Fibroblast of lung (primary cell): ENCODE measurements at regions not wholly inside any gene's neighbourhood (a gene's known extent, or its start where the extent isn't known, plus 50 kb on each side); places are given as distances from the start of the nearest gene placed in this dataset.

ENCODE experiments used
- DNase-seq, 2 donors: peaks; one replicate each; pipeline versions ENCODE4 v3.0.0 to v3.0.0-alpha.2; 2010; ENCODE audit warnings: low read depth in 2 of 2
- H2AFZ ChIP-seq: 2 replicates; pipeline ENCODE4 v1.5.1; 2012; ENCODE audit warnings: low read length, control low read depth, inconsistent platforms
- H3K27ac ChIP-seq: 2 replicates; pipeline ENCODE4 v1.5.1; 2011; ENCODE audit warnings: low read length, control low read depth; ENCODE audit not compliant: insufficient read depth
- H3K27me3 ChIP-seq: 2 replicates; pipeline ENCODE4 v1.5.1; 2011; ENCODE audit warnings: mild to moderate bottlenecking, low read length; ENCODE audit not compliant: control insufficient read depth, insufficient read depth
- H3K36me3 ChIP-seq: 2 replicates; pipeline ENCODE4 v1.5.1; 2011; ENCODE audit warnings: low read length; ENCODE audit not compliant: control insufficient read depth, insufficient read depth
- H3K4me1 ChIP-seq: 2 replicates; pipeline ENCODE4 v1.5.1; 2011; ENCODE audit warnings: low read length; ENCODE audit not compliant: control insufficient read depth, insufficient read depth; ENCODE audit errors: extremely low read depth
- H3K4me2 ChIP-seq: 2 replicates; pipeline ENCODE4 v1.5.1; 2011; ENCODE audit warnings: low read length, control low read depth; ENCODE audit not compliant: insufficient read depth; ENCODE audit errors: extremely low read depth
- H3K4me3 ChIP-seq, 4 experiments: fragments of 200-600 bp in 1 of 4; sonication (generic) in 1 of 4; replicated peaks in 1 of 4; 2 replicates each; pipeline ENCODE4 v1.5.1; 2011 to 2016; ENCODE audit warnings: low read length in 4 of 4, low read depth in 3 of 4, mild to moderate bottlenecking in 3 of 4, control low read depth in 2 of 4, inconsistent platforms in 1 of 4, mixed read lengths in 1 of 4; ENCODE audit not compliant: insufficient read depth in 1 of 4; ENCODE audit errors: control extremely low read depth in 1 of 4
- H3K79me2 ChIP-seq: 2 replicates; pipeline ENCODE4 v1.5.1; 2012; ENCODE audit warnings: mild to moderate bottlenecking, low read length, inconsistent platforms; ENCODE audit not compliant: control insufficient read depth, insufficient read depth
- H3K9ac ChIP-seq: 2 replicates; pipeline ENCODE4 v1.5.1; 2011; ENCODE audit warnings: mild to moderate bottlenecking, low read length, control low read depth; ENCODE audit not compliant: insufficient read depth
- H3K9me3 ChIP-seq: 2 replicates; pipeline ENCODE4 v1.5.1; 2012; ENCODE audit warnings: low read depth, low read length; ENCODE audit not compliant: control insufficient read depth, insufficient read depth
- H4K20me1 ChIP-seq: 2 replicates; pipeline ENCODE4 v1.5.1; 2011; ENCODE audit warnings: low read length; ENCODE audit not compliant: control insufficient read depth, insufficient read depth; ENCODE audit errors: extremely low read depth
- EZH2 ChIP-seq: IDR thresholded peaks from 2 replicates; pipeline ENCODE4 v1.5.1; 2012; ENCODE audit warnings: low read length, control low read depth, mild to moderate bottlenecking; ENCODE audit errors: missing control alignments
- TF ChIP-seq, protein P1 (sequence below), 2 donors: IDR thresholded peaks in 1 of 2; conservative IDR thresholded peaks in 1 of 2; 1 replicate in 1 of 2; 2 replicates in 1 of 2; pipeline ENCODE4 v1.5.1; 2011 to 2012; ENCODE audit warnings: low read length in 2 of 2, control low read depth in 1 of 2, inconsistent platforms in 1 of 2, low read depth in 1 of 2, mild to moderate bottlenecking in 1 of 2

DNA sequence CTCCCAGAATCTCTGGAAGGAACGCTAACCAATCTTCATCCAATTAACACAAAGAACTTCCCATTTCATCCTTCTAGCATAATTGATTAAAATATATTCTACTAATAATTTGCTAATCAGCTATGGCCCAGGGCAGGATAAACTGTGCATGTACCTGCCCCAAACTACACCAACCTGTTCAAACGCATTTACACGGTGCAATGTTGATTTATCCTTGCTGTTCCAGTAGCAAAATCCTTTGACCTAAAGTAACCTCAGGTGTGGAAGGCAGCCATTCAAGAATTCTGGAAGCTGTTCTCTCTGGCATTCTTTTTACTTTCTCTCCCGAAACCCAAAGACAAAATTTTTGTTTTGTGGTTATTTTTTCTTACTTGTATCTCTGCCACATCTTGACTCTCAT, 309.4 kb downstream of the ZNF674 start:
- Histone ChIP-seq H3K36me3 (no peaks in the 10 kb centered on the region), H3K79me2 (no peaks in the 10 kb centered on the region), H4K20me1 (no peaks in the 10 kb centered on the region), H2AFZ (no peak overlapping the region), H3K4me3 (no peak overlapping the region), H3K9ac (no peak overlapping the region), H3K9me3 (no peaks in the 10 kb centered on the region), H3K4me1 (no peaks in the 10 kb centered on the region), H3K27ac (no peak overlapping the region), H3K4me2 (no peak overlapping the region), H3K27me3 (no peaks in the 10 kb centered on the region)
- DNase-seq: no peak
- TF ChIP-seq EZH2: no peak
- TF ChIP-seq, protein P1, sequence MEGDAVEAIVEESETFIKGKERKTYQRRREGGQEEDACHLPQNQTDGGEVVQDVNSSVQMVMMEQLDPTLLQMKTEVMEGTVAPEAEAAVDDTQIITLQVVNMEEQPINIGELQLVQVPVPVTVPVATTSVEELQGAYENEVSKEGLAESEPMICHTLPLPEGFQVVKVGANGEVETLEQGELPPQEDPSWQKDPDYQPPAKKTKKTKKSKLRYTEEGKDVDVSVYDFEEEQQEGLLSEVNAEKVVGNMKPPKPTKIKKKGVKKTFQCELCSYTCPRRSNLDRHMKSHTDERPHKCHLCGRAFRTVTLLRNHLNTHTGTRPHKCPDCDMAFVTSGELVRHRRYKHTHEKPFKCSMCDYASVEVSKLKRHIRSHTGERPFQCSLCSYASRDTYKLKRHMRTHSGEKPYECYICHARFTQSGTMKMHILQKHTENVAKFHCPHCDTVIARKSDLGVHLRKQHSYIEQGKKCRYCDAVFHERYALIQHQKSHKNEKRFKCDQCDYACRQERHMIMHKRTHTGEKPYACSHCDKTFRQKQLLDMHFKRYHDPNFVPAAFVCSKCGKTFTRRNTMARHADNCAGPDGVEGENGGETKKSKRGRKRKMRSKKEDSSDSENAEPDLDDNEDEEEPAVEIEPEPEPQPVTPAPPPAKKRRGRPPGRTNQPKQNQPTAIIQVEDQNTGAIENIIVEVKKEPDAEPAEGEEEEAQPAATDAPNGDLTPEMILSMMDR (conservative IDR thresholded peaks at IDR 0.05 in 1 of 2, IDR thresholded peaks at IDR 0.05 in 1 of 2; ENCODE audit: low read depth in 1 of 2, low read length in 2 of 2): no peak

DNA sequence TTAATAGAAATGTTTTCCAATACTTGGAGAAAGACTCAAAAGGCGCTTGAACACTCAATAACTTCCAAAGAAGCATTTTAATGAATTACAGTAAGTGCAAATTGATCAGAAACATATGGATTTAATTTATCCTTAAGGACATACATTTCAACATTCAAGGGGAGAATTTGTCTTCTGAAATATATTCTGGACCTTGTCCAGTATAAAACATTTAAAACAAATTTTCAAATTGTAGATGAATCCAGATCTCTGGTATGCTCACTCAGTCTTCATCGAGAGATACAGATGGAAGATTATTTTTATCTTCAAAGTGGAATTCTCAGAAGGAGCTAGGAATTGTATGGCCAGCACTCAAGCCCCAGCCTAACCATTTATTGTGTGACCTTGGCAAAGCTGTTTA, 310.4 kb downstream of the ZNF674 start:
- Histone ChIP-seq H3K9me3 (no peaks in the 10 kb centered on the region), H3K27ac (no peak overlapping the region), H3K9ac (no peak overlapping the region), H3K4me3 (no peak overlapping the region), H3K36me3 (no peaks in the 10 kb centered on the region), H3K79me2 (no peaks in the 10 kb centered on the region), H4K20me1 (no peaks in the 10 kb centered on the region), H2AFZ (no peak overlapping the region), H3K4me2 (no peak overlapping the region), H3K27me3 (no peaks in the 10 kb centered on the region), H3K4me1 (no peaks in the 10 kb centered on the region)
- DNase-seq: no peak
- TF ChIP-seq EZH2: no peak
- TF ChIP-seq, protein P1 (conservative IDR thresholded peaks at IDR 0.05 in 1 of 2, IDR thresholded peaks at IDR 0.05 in 1 of 2; ENCODE audit: low read depth in 1 of 2, low read length in 2 of 2): no peak

DNA sequence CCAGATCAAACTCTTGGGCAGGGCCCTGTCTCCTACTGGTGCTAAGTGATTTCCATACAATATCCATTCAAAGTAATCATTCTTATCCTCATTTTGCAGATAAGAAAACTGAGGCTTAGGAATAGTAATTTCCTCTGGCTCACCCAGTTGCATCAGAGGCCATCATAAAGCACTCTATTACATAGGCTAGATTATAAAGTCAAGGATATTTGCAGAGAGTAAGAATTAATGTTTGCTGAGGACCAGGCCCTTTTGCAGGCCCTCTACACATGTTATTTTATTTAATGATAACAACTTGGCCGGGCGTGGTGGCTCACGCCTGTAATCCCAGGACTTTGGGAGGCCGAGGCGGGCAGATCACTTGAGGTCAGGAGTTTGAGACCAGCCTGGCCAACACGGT, 316.8 kb downstream of the ZNF674 start:
- Histone ChIP-seq H3K4me2 (no peak overlapping the region), H3K27ac (no peak overlapping the region), H3K9ac (no peak overlapping the region), H2AFZ (no peak overlapping the region), H3K36me3 (no peaks in the 10 kb centered on the region), H4K20me1 (no peaks in the 10 kb centered on the region), H3K4me3 (no peak overlapping the region), H3K9me3 (no peaks in the 10 kb centered on the region), H3K4me1 (no peaks in the 10 kb centered on the region), H3K27me3 (no peaks in the 10 kb centered on the region), H3K79me2 (no peaks in the 10 kb centered on the region)
- DNase-seq: no peak
- TF ChIP-seq, protein P1 (conservative IDR thresholded peaks at IDR 0.05 in 1 of 2, IDR thresholded peaks at IDR 0.05 in 1 of 2; ENCODE audit: low read depth in 1 of 2, low read length in 2 of 2): no peak
- TF ChIP-seq EZH2: no peak
